ENCODE measurements at regions not wholly inside any gene's neighbourhood (a gene's known extent, or its start where the extent isn't known, plus 50 kb on each side); places are given as distances from the start of the nearest gene placed in this dataset.
"Not testable (repeated sequence)": the region's sequence is repeated elsewhere in the genome, so short reads cannot be mapped to it uniquely, and the experiment has no call there.

- not testable (repeated sequence) for DNase-seq (ENCODE audit: low read depth)
Observed at GRCh38 chr1:194001726-194002350, 815.4 kb upstream of the B3GALT2 start.

GRCh38 chr1:193988885-193989284 lies 802.5 kb upstream of the B3GALT2 start:
- no peak for DNase-seq (ENCODE audit: low read depth)

GRCh38 chr1:193979219-193979618 lies 792.8 kb upstream of the B3GALT2 start:
- no peak for DNase-seq (ENCODE audit: low read depth)

- DNase-seq (ENCODE audit: low read depth), result no peak
Observed at GRCh38 chr1:193974286-193974798, 787.9 kb upstream of the B3GALT2 start.

- no peak for DNase-seq (ENCODE audit: low read depth)
Observed at GRCh38 chr1:193973428-193973827, 787.0 kb upstream of the B3GALT2 start.

- DNase-seq (ENCODE audit: low read depth), result no peak
Observed at GRCh38 chr1:193971595-193971994, 785.2 kb upstream of the B3GALT2 start.

- no peak for DNase-seq (ENCODE audit: low read depth)
Observed at GRCh38 chr1:193960499-193960898, 774.1 kb upstream of the B3GALT2 start.

- no peak for DNase-seq (ENCODE audit: low read depth)
Observed at GRCh38 chr1:193960040-193960439, 773.6 kb upstream of the B3GALT2 start.

GRCh38 chr1:193957556-193958095 lies 771.2 kb upstream of the B3GALT2 start:
- no peak for DNase-seq (ENCODE audit: low read depth)

GRCh38 chr1:193952778-193953374 lies 766.5 kb upstream of the B3GALT2 start:
- no peak for DNase-seq (ENCODE audit: low read depth)

GRCh38 chr1:193951984-193952383 lies 765.6 kb upstream of the B3GALT2 start:
- DNase-seq (ENCODE audit: low read depth), result no peak

- DNase-seq (ENCODE audit: low read depth), result no peak
Observed at GRCh38 chr1:193944454-193944853, 758.0 kb upstream of the B3GALT2 start.

- DNase-seq (ENCODE audit: low read depth), result no peak
Observed at GRCh38 chr1:193940176-193940575, 753.8 kb upstream of the B3GALT2 start.

- DNase-seq (ENCODE audit: low read depth), result no peak
Observed at GRCh38 chr1:193939585-193939984, 753.2 kb upstream of the B3GALT2 start.

GRCh38 chr1:193937308-193937707 lies 750.9 kb upstream of the B3GALT2 start:
- DNase-seq (ENCODE audit: low read depth), result no peak

GRCh38 chr1:193932979-193933378 lies 746.6 kb upstream of the B3GALT2 start:
- no peak for DNase-seq (ENCODE audit: low read depth)

GRCh38 chr1:193931356-193931755 lies 744.9 kb upstream of the B3GALT2 start:
- DNase-seq (ENCODE audit: low read depth), result no peak

GRCh38 chr1:193929374-193930033 lies 743.1 kb upstream of the B3GALT2 start:
- no peak for DNase-seq (ENCODE audit: low read depth)

- DNase-seq (ENCODE audit: low read depth), result no peak
Observed at GRCh38 chr1:193927550-193927949, 741.1 kb upstream of the B3GALT2 start.

- DNase-seq (ENCODE audit: low read depth), result no peak
Observed at GRCh38 chr1:193926956-193927355, 740.5 kb upstream of the B3GALT2 start.

GRCh38 chr1:193919827-193920226 lies 733.4 kb upstream of the B3GALT2 start:
- no peak for DNase-seq (ENCODE audit: low read depth)

- DNase-seq (ENCODE audit: low read depth), result no peak
Observed at GRCh38 chr1:193916452-193916851, 730.0 kb upstream of the B3GALT2 start.

GRCh38 chr1:193914871-193915270 lies 728.5 kb upstream of the B3GALT2 start:
- DNase-seq (ENCODE audit: low read depth), result no peak
